Neural progenitor cell (in vitro differentiated cells): ENCODE measurements at regions not wholly inside any gene's neighbourhood (a gene's known extent, or its start where the extent isn't known, plus 50 kb on each side); places are given as distances from the start of the nearest gene placed in this dataset.
"Not testable (repeated sequence)": the region's sequence is repeated elsewhere in the genome, so short reads cannot be mapped to it uniquely, and the experiment has no call there.

ENCODE experiments used
- DNase-seq: peaks from one replicate; pipeline ENCODE4 v3.0.0-alpha.2; 2016; ENCODE audit warnings: low spot score
- H2AFZ ChIP-seq: fragments of 200-600 bp; sonication (generic); replicated peaks from 2 replicates; pipeline ENCODE4 v1.6.1; 2016; ENCODE audit warnings: antibody characterized with exemption
- H3F3A ChIP-seq: fragments of 200-600 bp; sonication (generic); 2 replicates; pipeline ENCODE4 v1.6.1; 2016; ENCODE audit warnings: antibody characterized with exemption, low read depth
- H3K27ac ChIP-seq: fragments of 200-600 bp; sonication (generic); 2 replicates; pipeline ENCODE4 v1.5.1; 2016; ENCODE audit warnings: mild to moderate bottlenecking
- H3K27me3 ChIP-seq: fragments of 200-600 bp; sonication (generic); 2 replicates; pipeline ENCODE4 v1.6.1; 2016; ENCODE audit warnings: mild to moderate bottlenecking, moderate library complexity
- H3K36me3 ChIP-seq: fragments of 200-600 bp; sonication (generic); 2 replicates; pipeline ENCODE4 v1.5.1; 2016
- H3K4me1 ChIP-seq: fragments of 200-600 bp; sonication (generic); 2 replicates; pipeline ENCODE4 v1.6.1; 2016; ENCODE audit warnings: mixed run types
- H3K4me2 ChIP-seq: fragments of 200-600 bp; sonication (generic); 2 replicates; pipeline ENCODE4 v1.6.1; 2016
- H3K4me3 ChIP-seq: fragments of 200-600 bp; sonication (generic); 2 replicates; pipeline ENCODE4 v1.5.1; 2016
- H3K79me2 ChIP-seq: fragments of 200-600 bp; sonication (generic); 2 replicates; pipeline ENCODE4 v1.6.1; 2016; ENCODE audit warnings: low read depth
- H3K9ac ChIP-seq: fragments of 200-600 bp; sonication (generic); 2 replicates; pipeline ENCODE4 v1.6.1; 2016
- H3K9me3 ChIP-seq: fragments of 200-600 bp; sonication (generic); 2 replicates; pipeline ENCODE4 v1.5.1; 2016; ENCODE audit warnings: low read depth
- H4K20me1 ChIP-seq: fragments of 200-600 bp; sonication (generic); 2 replicates; pipeline ENCODE4 v1.6.1; 2016; ENCODE audit warnings: low read depth
- H3K27ac Mint-ChIP-seq: 3 replicates; pipeline ENCODE4 v1.8.0; 2021; ENCODE audit warnings: mixed read lengths
- H3K27me3 Mint-ChIP-seq: 2 replicates; pipeline ENCODE4 v1.8.0; 2022; ENCODE audit warnings: low read depth, mild to moderate bottlenecking, inconsistent platforms, moderate library complexity, mixed read lengths; ENCODE audit not compliant: insufficient read depth
- H3K36me3 Mint-ChIP-seq: 3 replicates; pipeline ENCODE4 v1.8.0; 2021; ENCODE audit warnings: mixed read lengths
- H3K4me1 Mint-ChIP-seq: 3 replicates; pipeline ENCODE4 v1.8.0; 2021; ENCODE audit warnings: mixed read lengths
- H3K4me3 Mint-ChIP-seq: 3 replicates; pipeline ENCODE4 v1.8.0; 2021; ENCODE audit warnings: mild to moderate bottlenecking, moderate library complexity, mixed read lengths
- H3K9me3 Mint-ChIP-seq: 3 replicates; pipeline ENCODE4 v1.8.0; 2020; ENCODE audit warnings: mixed read lengths
- CTCF ChIP-seq: fragments of 200-600 bp; sonication (generic); IDR thresholded peaks from 2 replicates; pipeline ENCODE4 v1.5.1; 2017; ENCODE audit warnings: antibody characterized with exemption, mild to moderate bottlenecking
- EZH2 ChIP-seq: fragments of 200-600 bp; sonication (generic); IDR thresholded peaks from 2 replicates; pipeline ENCODE4 v1.6.1; 2017; ENCODE audit warnings: antibody characterized with exemption, mild to moderate bottlenecking, moderate library complexity
- EZH2phosphoT487 ChIP-seq: fragments of 200-600 bp; sonication (generic); IDR thresholded peaks from 2 replicates; pipeline ENCODE4 v1.6.1; 2017; ENCODE audit warnings: antibody characterized with exemption

- H3K4me1 Mint-ChIP-seq = no peaks in the 10 kb centered on the region
- Histone ChIP-seq H3K4me2 (no peak overlapping the region), H3F3A (no peaks in the 10 kb centered on the region), H3K4me3 (no peak overlapping the region), H4K20me1 (no peaks in the 10 kb centered on the region), H3K9me3 (no peaks in the 10 kb centered on the region), H3K4me1 (peaks cover 25% of the 10 kb centered on the region), H3K27ac (no peak overlapping the region), H2AFZ (peak overlapping the region; percentile 14), H3K27me3 (no peaks in the 10 kb centered on the region), H3K36me3 (no peaks in the 10 kb centered on the region), H3K79me2 (no peaks in the 10 kb centered on the region), H3K9ac (no peak overlapping the region)
- H3K27ac Mint-ChIP-seq = no peak overlapping the region
- H3K4me3 Mint-ChIP-seq = no peak overlapping the region
- DNase-seq = no peak
- peaks cover 5% of the 10 kb centered on the region for H3K27me3 Mint-ChIP-seq
- no peak for TF ChIP-seq EZH2
- no peak for TF ChIP-seq EZH2phosphoT487
- TF ChIP-seq CTCF = no peak
- H3K9me3 Mint-ChIP-seq = peaks cover 11% of the 10 kb centered on the region
- no peaks in the 10 kb centered on the region for H3K36me3 Mint-ChIP-seq
These were observed 173.1 kb downstream of the TGFB2 start for GRCh38 chr1:218518216-218518740.

GRCh38 chr1:218520646-218521045, 175.5 kb downstream of the TGFB2 start:
- H3K4me1 ChIP-seq = peaks cover 37% of the 10 kb centered on the region
- H3K27ac ChIP-seq = not testable (repeated sequence)

GRCh38 chr1:218521414-218522169, 176.5 kb downstream of the TGFB2 start:
- Mint-ChIP-seq H3K27ac (no peak overlapping the region), H3K4me1 (peaks cover 16% of the 10 kb centered on the region), H3K9me3 (peaks cover 3% of the 10 kb centered on the region), H3K36me3 (no peaks in the 10 kb centered on the region), H3K4me3 (no peak overlapping the region), H3K27me3 (peaks cover 5% of the 10 kb centered on the region)
- no peak overlapping the region for H3K4me3 ChIP-seq
- H3K4me1 ChIP-seq = peaks cover 38% of the 10 kb centered on the region
- H2AFZ ChIP-seq = no peak overlapping the region
- H3K27me3 ChIP-seq = no peaks in the 10 kb centered on the region
- H3K4me2 ChIP-seq = no peak overlapping the region
- H3K9me3 ChIP-seq = no peaks in the 10 kb centered on the region
- no peaks in the 10 kb centered on the region for H3K36me3 ChIP-seq
- TF ChIP-seq CTCF = peak; percentile 76
- TF ChIP-seq EZH2phosphoT487 = no peak
- H3K27ac ChIP-seq = no peak overlapping the region
- no peaks in the 10 kb centered on the region for H4K20me1 ChIP-seq
- H3F3A ChIP-seq = peaks cover 7% of the 10 kb centered on the region
- H3K9ac ChIP-seq = no peak overlapping the region
- no peaks in the 10 kb centered on the region for H3K79me2 ChIP-seq
- DNase-seq = peak; percentile 52

More at GRCh38 chr1:218520646-218521045, 175.5 kb downstream of the TGFB2 start:
- H3K9me3 Mint-ChIP-seq, DNase-seq, H4K20me1 ChIP-seq, H2AFZ ChIP-seq, H3K27ac Mint-ChIP-seq, H3K4me3 Mint-ChIP-seq, H3K4me3 ChIP-seq, H3K4me2 ChIP-seq, H3F3A ChIP-seq, H3K9me3 ChIP-seq, H3K27me3 Mint-ChIP-seq, H3K9ac ChIP-seq, H3K27me3 ChIP-seq, H3K36me3 ChIP-seq, H3K36me3 Mint-ChIP-seq, H3K79me2 ChIP-seq: not testable (repeated sequence)
- H3K4me1 Mint-ChIP-seq = peaks cover 13% of the 10 kb centered on the region

- Histone ChIP-seq H3K4me1 (peaks cover 16% of the 10 kb centered on the region), H3K9me3 (no peaks in the 10 kb centered on the region), H3K27me3 (no peaks in the 10 kb centered on the region), H3K4me2 (peak overlapping the region; percentile 13), H3K4me3 (no peak overlapping the region), H3K79me2 (no peaks in the 10 kb centered on the region), H3K36me3 (no peaks in the 10 kb centered on the region), H3K27ac (no peak overlapping the region), H3K9ac (no peak overlapping the region), H2AFZ (peak overlapping the region; percentile 75), H3F3A (peaks cover 7% of the 10 kb centered on the region), H4K20me1 (no peaks in the 10 kb centered on the region)
- Mint-ChIP-seq H3K4me1 (peaks cover 16% of the 10 kb centered on the region), H3K36me3 (no peaks in the 10 kb centered on the region), H3K9me3 (peaks cover 3% of the 10 kb centered on the region), H3K4me3 (no peak overlapping the region), H3K27ac (no peak overlapping the region), H3K27me3 (peaks cover 5% of the 10 kb centered on the region)
- TF ChIP-seq EZH2 (no peak), EZH2phosphoT487 (no peak), CTCF (no peak)
- DNase-seq = no peak
These were observed 179.4 kb downstream of the TGFB2 start for GRCh38 chr1:218524526-218524925.
